ENCODE measurements at regions not wholly inside any gene's neighbourhood (a gene's known extent, or its start where the extent isn't known, plus 50 kb on each side); places are given as distances from the start of the nearest gene placed in this dataset.

DNA sequence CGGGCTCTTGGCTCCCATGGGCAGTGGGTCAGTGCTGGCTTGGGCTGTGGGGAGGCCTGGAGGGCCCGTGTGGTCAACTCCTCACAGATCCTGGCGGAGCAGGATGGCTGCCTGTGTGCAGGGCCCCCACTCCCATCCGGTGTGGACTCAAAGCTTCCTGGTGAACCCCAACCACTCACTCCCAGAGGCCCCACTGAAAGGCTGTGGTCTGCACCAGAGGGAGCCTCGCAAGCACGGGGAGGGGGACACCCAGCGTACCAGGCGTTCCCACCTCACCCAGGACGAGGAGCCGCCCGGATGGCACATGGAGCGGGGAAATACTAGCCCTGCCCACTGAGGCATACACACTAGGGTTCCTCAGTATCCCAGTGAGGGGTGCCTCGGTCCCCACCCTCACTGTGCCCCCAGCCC, 75.4 kb upstream of the ACTRT2 start:
- TF ChIP-seq, protein P1, sequence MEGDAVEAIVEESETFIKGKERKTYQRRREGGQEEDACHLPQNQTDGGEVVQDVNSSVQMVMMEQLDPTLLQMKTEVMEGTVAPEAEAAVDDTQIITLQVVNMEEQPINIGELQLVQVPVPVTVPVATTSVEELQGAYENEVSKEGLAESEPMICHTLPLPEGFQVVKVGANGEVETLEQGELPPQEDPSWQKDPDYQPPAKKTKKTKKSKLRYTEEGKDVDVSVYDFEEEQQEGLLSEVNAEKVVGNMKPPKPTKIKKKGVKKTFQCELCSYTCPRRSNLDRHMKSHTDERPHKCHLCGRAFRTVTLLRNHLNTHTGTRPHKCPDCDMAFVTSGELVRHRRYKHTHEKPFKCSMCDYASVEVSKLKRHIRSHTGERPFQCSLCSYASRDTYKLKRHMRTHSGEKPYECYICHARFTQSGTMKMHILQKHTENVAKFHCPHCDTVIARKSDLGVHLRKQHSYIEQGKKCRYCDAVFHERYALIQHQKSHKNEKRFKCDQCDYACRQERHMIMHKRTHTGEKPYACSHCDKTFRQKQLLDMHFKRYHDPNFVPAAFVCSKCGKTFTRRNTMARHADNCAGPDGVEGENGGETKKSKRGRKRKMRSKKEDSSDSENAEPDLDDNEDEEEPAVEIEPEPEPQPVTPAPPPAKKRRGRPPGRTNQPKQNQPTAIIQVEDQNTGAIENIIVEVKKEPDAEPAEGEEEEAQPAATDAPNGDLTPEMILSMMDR (conservative IDR thresholded peaks at IDR 0.05; ENCODE audit: low read depth, low read length): no peak
- TF ChIP-seq EZH2 (IDR thresholded peaks at IDR 0.05; ENCODE audit: low read length, unreplicated experiment): no peak
- TF ChIP-seq EZH2phosphoT487 (IDR thresholded peaks at IDR 0.05; ENCODE audit: borderline replicate concordance, low read length): no peak

All from PC-3 (cell line).